HG03097 (cell line): ENCODE measurements at regions not wholly inside any gene's neighbourhood (a gene's known extent, or its start where the extent isn't known, plus 50 kb on each side); places are given as distances from the start of the nearest gene placed in this dataset.

Experiments
- ATAC-seq: cut with Tn5 transposase; IDR thresholded peaks from one replicate; pipeline ENCODE4 v1.9.1; 2021; ENCODE audit not compliant: unreplicated experiment, low FRiP score

- no peak for ATAC-seq
These were observed 316.6 kb upstream of the MEX3C start for GRCh38 chr18:51514128-51514527.

- no peak for ATAC-seq
These were observed 319.1 kb upstream of the MEX3C start for GRCh38 chr18:51516478-51517038.

- ATAC-seq, result no peak
These were observed 322.1 kb upstream of the MEX3C start for GRCh38 chr18:51519571-51519970.

- ATAC-seq, result no peak
These were observed 323.2 kb upstream of the MEX3C start for GRCh38 chr18:51520676-51521180.

- no peak for ATAC-seq
These were observed 324.9 kb upstream of the MEX3C start for GRCh38 chr18:51522338-51522737.

- no peak for ATAC-seq
These were observed 325.3 kb upstream of the MEX3C start for GRCh38 chr18:51522821-51523220.

GRCh38 chr18:51523671-51524070 is 326.2 kb upstream of the MEX3C start:
- ATAC-seq, result no peak

- ATAC-seq, result no peak
These were observed 328.2 kb upstream of the MEX3C start for GRCh38 chr18:51525453-51526225.

GRCh38 chr18:51527826-51528225 is 330.3 kb upstream of the MEX3C start:
- no peak for ATAC-seq

GRCh38 chr18:51531501-51531900 is 334.0 kb upstream of the MEX3C start:
- ATAC-seq, result no peak

GRCh38 chr18:51537487-51537886 is 340.0 kb upstream of the MEX3C start:
- ATAC-seq, result peak; percentile 48

- no peak for ATAC-seq
These were observed 343.1 kb upstream of the MEX3C start for GRCh38 chr18:51540562-51540961.

GRCh38 chr18:51541230-51541629 is 343.7 kb upstream of the MEX3C start:
- ATAC-seq, result no peak

- ATAC-seq, result no peak
These were observed 346.2 kb upstream of the MEX3C start for GRCh38 chr18:51543658-51544155.

GRCh38 chr18:51545446-51545845 is 348.0 kb upstream of the MEX3C start:
- ATAC-seq, result no peak

GRCh38 chr18:51559198-51559901 is 361.9 kb upstream of the MEX3C start:
- no peak for ATAC-seq

- ATAC-seq, result no peak
These were observed 362.4 kb upstream of the MEX3C start for GRCh38 chr18:51559902-51560287.

GRCh38 chr18:51561821-51562220 is 364.3 kb upstream of the MEX3C start:
- no peak for ATAC-seq

- no peak for ATAC-seq
These were observed 365.4 kb upstream of the MEX3C start for GRCh38 chr18:51562866-51563265.

GRCh38 chr18:51563396-51563795 is 365.9 kb upstream of the MEX3C start:
- ATAC-seq, result no peak

GRCh38 chr18:51568151-51568550 is 370.7 kb upstream of the MEX3C start:
- ATAC-seq, result no peak
